ENCODE measurements at regions not wholly inside any gene's neighbourhood (a gene's known extent, or its start where the extent isn't known, plus 50 kb on each side); places are given as distances from the start of the nearest gene placed in this dataset.

- TF ChIP-seq FOS (IDR thresholded peaks at IDR 0.05; ENCODE audit: borderline replicate concordance, insufficient read depth, low read length) (no peak), MAX (IDR thresholded peaks at IDR 0.05; ENCODE audit: insufficient read depth, insufficient read length) (no peak), EZH2 (IDR thresholded peaks at IDR 0.05; ENCODE audit: borderline replicate concordance, low read depth, low read length, severe bottlenecking) (no peak), POLR2A (IDR thresholded peaks at IDR 0.05; ENCODE audit: low read depth, low read length) (no peak), CTCF (IDR thresholded peaks at IDR 0.05; ENCODE audit: extremely low read depth in 1 of 2, insufficient read depth in 1 of 2, low read depth in 1 of 2, low read length in 2 of 2) (no peak), MYC (IDR thresholded peaks at IDR 0.05; ENCODE audit: low read depth, low read length) (no peak), JUN (IDR thresholded peaks at IDR 0.05; ENCODE audit: borderline replicate concordance, insufficient read depth, insufficient read length, low read depth) (no peak), POLR2AphosphoS5 (IDR thresholded peaks at IDR 0.05; ENCODE audit: insufficient read depth, low read depth, low read length) (no peak), GATA2 (IDR thresholded peaks at IDR 0.05; ENCODE audit: insufficient read depth, insufficient read length, low read depth, low read length) (no peak)
- DNase-seq (ENCODE audit: low read depth, low spot score): no peak
- Histone ChIP-seq H3K4me1 (ENCODE audit: control insufficient read depth, extremely low read depth, insufficient read depth, low read length) (no peaks in the 10 kb centered on the region), H3K79me2 (ENCODE audit: control insufficient read depth, insufficient read depth, low read length) (no peaks in the 10 kb centered on the region), H3K9me3 (replicated peaks; ENCODE audit: control insufficient read depth, insufficient read depth, low read length) (no peaks in the 10 kb centered on the region), H4K20me1 (replicated peaks; ENCODE audit: control insufficient read depth, extremely low read depth, insufficient read depth, low read length) (no peaks in the 10 kb centered on the region), H2AFZ (ENCODE audit: low read depth, low read length) (no peak overlapping the region), H3K4me3 (replicated peaks in 1 of 3; ENCODE audit: insufficient read depth in 1 of 3, low read depth in 1 of 3, low read length in 3 of 3) (no peak overlapping the region), H3K9ac (replicated peaks; ENCODE audit: extremely low read depth, insufficient read depth, low read length) (no peak overlapping the region), H3K27me3 (ENCODE audit: control insufficient read depth in 2 of 2, insufficient read depth in 2 of 2, low read length in 2 of 2) (no peaks in the 10 kb centered on the region), H3K4me2 (ENCODE audit: insufficient read depth, low read length) (no peak overlapping the region), H3K27ac (ENCODE audit: insufficient read depth, low read depth, low read length) (no peak overlapping the region), H3K36me3 (ENCODE audit: control insufficient read depth in 2 of 2, extremely low read depth in 1 of 2, insufficient read depth in 2 of 2, low read length in 2 of 2) (no peaks in the 10 kb centered on the region), H3K9me1 (replicated peaks; ENCODE audit: control insufficient read depth, extremely low read depth, insufficient read depth, low read length) (no peaks in the 10 kb centered on the region)
- intact Hi-C loops (cut with micrococcal nuclease) (no loop called here), dilution Hi-C loops (cut with MboI; ENCODE audit: extremely low pct_ligation_motif_present, low sequenced_read_pairs) (no loop called here)
- BruUV-seq (replicated peaks): no TSS peak
- POLR2A ChIA-PET: no interaction called here
- CTCF ChIA-PET: no interaction called here
- FAIRE-seq: no peak
These were observed 416.2 kb downstream of the C12orf50 start for GRCh38 chr12:87612996-87613395.

Data from endothelial cell of umbilical vein (primary cell).